ENCODE measurements at regions not wholly inside any gene's neighbourhood (a gene's known extent, or its start where the extent isn't known, plus 50 kb on each side); places are given as distances from the start of the nearest gene placed in this dataset.

DNA sequence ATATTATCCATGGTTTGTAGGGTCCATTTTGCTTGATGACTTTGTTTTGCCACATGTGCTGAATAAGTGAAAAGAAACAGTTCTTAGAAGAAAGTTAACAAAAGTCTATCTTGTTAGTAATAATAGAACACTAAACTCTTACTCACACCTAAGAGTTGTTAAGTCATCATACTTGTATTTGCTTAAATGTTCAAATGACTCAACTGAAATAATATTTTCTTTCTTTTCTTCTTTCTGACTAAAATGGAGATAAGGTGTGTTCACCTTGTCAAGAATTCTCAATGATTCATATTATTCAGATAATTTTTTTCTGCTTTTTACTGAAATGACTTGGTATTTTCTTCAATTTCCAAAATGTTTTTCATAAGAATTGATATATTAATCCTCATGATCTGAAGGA, 327.2 kb downstream of the HTR1B start:
- TF ChIP-seq EZH2 (IDR thresholded peaks at IDR 0.05; ENCODE audit: borderline replicate concordance, low read depth, low read length, severe bottlenecking): no peak
- TF ChIP-seq, protein P1, sequence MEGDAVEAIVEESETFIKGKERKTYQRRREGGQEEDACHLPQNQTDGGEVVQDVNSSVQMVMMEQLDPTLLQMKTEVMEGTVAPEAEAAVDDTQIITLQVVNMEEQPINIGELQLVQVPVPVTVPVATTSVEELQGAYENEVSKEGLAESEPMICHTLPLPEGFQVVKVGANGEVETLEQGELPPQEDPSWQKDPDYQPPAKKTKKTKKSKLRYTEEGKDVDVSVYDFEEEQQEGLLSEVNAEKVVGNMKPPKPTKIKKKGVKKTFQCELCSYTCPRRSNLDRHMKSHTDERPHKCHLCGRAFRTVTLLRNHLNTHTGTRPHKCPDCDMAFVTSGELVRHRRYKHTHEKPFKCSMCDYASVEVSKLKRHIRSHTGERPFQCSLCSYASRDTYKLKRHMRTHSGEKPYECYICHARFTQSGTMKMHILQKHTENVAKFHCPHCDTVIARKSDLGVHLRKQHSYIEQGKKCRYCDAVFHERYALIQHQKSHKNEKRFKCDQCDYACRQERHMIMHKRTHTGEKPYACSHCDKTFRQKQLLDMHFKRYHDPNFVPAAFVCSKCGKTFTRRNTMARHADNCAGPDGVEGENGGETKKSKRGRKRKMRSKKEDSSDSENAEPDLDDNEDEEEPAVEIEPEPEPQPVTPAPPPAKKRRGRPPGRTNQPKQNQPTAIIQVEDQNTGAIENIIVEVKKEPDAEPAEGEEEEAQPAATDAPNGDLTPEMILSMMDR (IDR thresholded peaks at IDR 0.05; ENCODE audit: borderline replicate concordance, extremely low read depth, low read length, poor library complexity, severe bottlenecking): no peak

Measured in DND-41 (cell line).